ENCODE measurements at regions not wholly inside any gene's neighbourhood (a gene's known extent, or its start where the extent isn't known, plus 50 kb on each side); places are given as distances from the start of the nearest gene placed in this dataset.
"Not testable (repeated sequence)": the region's sequence is repeated elsewhere in the genome, so short reads cannot be mapped to it uniquely, and the experiment has no call there.

DNA sequence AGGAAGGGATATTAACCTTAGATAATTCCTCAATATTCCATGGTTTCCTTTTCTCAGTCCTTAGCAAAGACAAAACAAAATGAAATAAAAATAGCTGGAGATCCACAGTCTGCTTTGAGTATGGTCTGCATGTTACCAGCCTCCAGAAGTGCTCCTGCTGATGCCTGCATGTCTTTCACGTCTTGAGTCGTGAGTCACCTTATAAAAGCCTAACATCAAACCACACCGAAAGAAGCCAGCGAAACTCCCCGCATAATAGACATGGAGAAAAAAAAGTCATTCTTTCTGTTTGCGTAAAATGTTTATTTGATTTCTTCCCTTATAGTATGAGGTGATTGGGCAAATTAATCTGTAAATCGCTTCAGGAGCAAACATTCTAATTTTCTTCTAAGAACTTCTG lies 380.5 kb downstream of the SLCO4C1 start:
- no peak for DNase-seq

DNA sequence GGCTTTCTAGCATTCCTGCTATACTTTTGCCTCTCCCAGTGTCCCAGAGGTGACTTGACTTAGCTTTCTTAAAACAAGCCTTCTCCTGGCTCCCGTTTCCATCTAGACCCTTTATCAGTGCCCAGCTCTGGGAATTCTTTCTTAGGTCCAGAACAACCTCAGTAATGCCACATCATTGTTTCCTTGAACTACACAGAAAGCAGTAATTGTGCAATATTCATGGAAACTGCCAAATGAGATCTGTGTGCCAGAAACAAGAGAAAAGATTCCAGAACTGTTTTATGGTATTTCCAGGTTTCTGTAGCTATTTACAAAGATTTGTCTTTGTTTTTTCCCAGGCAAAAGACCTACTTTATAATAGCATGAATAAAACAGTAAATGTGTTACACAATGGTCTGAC lies 391.3 kb downstream of the SLCO4C1 start:
- no peak for DNase-seq

DNA sequence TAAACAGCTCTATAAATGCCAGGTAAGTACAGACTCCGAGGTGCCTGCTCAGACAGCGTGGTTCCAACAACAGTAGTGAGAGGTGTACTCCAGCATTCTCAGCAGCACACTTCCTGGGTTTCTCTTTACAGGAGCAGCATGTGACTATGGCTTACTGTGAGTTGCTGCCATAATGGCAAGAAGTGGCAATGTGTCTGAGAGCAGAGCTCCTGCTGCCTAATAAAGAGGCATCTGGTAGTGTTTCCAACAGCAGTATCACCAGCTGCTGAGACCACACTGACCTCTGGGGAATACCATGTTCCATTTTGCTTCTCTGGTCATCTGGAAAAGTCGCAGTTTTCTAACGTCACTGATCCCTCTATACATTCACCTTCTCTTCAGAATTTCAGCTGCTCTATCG lies 398.2 kb downstream of the SLCO4C1 start:
- DNase-seq: peak; percentile 7

DNA sequence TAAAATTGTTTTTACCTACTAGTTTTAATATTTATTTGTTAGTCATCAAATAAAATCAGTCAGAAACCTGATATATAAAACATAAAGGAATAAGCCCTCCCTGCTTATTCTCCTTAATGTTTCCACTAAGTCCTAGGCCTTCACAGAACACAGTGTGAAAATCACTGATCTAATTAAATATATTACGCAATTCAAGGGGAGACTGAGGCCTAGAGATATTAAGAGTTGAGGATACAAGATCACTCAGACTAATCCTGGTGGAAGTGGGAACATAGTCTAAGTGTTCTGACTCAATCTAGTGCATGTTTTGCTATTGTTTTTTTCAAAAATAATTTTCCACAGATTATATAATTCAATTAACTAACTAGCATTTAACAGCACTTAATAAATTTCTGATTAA lies 401.1 kb downstream of the SLCO4C1 start:
- no peak for DNase-seq

DNA sequence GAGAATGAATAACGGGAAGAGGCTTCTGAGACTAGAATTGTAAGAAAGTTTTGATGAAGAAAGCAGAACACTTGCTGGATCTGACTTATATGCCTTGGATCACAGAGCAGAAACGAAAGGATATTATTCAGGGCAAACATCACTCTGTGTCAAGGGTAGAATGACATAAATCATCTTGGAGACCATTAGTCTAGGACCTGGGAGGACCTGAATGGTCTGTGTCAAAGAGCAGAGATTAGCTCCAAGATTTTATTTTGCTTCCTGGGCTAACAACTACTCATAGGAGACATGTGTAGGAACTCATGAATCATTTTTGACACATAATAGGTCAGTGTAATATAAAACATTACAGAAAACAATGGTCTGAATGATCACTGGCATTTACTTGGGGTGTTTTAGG lies 417.9 kb downstream of the SLCO4C1 start:
- DNase-seq: no peak

DNA sequence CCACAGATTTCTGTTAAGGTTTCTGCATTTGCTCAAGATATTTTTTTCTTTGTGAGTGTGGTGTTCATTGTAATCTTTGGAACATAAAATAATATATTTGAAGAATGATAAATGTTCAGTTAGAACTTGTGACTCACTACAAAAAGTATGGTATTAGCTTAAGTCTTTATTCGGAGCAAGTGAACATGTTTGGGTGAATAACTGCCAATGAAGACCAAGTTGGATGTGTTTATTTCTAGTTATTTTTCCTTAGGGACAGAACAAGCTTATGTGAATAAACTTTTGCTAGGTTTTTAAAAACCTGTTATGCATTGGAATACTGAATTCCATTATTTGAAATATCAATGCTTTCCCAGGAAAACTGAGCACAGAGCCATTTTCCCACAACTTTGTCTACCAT lies 418.6 kb downstream of the SLCO4C1 start:
- no peak for DNase-seq

DNA sequence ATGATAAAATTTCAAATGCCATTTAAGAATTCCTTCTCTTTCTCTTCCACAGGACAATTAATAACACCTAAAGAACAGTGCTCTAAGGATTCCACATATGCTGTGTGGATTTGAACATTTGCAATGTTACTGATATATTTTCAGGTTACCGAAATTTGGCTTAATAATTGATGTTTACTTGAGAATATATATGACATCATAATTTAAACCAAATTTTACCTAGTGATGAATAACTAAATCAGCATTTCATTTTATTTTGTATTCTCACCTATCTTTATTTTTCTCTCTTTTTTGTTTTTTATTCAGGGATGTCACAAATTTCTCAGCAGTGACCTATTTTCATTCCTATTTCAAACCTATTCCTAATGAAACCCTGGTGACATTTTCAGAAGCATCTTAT lies 429.6 kb downstream of the SLCO4C1 start:
- DNase-seq: no peak

DNA sequence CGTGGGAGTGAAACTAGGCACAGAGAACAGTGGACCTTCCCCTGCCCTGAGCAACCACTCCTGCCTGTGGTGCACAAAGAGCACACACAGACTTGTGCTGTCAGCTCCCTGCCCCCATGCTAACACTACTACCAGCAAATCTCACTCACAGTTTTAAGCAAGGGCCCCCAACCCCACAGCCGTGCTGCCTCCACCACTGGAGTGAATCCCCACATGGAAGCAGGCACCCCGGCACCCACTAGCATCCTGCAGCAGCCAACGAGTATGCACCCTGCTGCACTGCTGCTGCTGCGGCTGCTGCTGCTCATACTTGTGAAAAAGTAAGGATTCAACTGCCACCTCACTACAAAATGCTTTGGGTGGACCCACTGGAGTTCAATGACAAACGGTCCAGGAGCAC lies 435.5 kb downstream of the SLCO4C1 start:
- no peak for DNase-seq

DNA sequence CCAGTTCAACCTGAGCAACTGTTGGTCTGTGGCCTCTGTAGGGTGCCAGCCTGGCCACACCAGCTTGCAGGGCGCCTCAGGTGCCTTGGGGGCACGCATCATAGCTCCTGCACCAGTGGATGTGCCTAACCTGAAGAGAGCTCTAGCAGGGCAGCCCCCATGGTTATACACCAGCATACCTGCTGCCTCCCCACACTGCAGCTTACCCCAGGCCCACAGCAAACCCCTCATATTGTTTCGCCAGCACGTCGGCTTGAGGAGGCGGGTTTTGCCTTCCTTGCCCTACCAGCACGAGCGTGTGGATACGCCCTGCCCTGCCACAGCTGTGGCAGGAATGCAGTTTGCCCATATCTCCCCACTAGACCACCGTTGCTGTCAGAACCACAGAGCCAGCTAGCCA lies 435.9 kb downstream of the SLCO4C1 start:
- no peak for DNase-seq

DNA sequence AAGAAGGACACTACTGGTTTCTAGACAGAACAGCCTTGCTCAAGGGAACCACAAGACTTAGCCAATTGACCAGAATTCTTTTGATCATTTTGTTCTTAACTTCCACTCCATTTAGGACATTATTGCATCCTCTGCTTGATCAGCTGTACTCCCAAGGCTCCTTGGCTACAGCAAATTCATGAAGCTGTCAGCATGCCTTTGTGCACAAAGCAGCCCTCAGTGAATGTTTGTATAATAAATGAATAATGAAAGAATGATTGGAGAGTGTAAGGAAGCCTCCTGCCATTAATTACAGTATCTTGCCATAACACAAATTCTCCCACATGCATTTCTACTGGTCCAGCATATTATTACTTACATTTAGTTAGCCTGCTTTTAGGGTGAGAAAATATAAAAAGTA lies 449.6 kb downstream of the SLCO4C1 start:
- no peak for DNase-seq

DNA sequence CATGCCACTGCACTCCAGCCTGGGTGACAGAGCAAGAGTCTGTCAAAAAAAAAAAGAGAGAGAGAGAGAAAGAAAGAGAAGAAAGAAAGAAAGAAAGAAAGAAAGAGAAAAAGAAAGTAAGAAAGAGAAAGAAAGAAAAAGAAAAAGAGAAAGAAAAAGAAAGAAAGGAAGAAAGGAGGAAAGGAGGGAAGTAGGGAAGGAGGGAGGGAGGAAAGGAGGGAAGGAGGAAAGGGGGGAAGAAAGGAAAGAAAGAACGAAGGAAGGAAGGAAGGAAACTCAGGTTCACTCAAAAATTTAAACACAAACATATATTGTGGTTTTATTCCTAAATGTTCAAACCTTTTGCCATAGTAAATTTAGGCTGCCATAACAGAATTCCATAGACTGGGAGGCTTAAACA lies 453.0 kb downstream of the SLCO4C1 start:
- DNase-seq: no peak

DNA sequence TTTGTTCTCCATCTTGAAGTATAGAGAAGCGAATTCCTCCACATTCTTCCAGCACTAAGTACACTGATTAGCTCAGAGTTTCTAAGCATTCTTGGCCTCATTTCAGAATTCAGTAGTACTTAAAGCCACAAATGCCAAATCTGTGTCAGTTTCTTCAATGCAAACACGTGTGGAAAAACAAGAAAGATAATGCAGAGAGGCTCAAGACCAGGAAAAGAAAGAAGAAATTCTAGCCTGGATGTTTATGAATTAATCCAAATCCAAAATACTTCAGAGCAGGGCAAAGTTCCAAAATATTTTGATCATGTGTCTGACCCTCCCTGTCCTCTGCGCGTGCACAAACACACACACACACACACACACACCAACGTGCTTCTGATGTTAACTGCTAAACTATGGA lies 457.6 kb downstream of the SLCO4C1 start:
- DNase-seq: no peak

DNA sequence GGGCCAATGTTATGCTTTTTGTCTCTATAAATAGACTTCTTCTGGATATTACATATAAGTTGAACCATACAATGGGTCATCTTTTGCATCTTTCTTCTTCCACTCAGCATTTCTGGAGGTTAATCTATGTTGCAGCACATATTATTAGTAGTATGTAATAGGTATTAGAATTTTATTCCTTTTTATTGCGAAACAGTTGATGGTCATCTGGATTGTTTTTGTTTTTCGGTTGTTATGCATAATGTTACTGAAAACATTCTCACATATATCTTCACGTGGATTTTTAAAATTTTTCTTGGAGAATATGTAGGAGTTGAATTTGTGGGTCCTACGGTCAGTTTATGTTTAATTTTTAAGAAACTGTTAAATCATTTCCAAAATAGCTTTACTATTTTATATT lies 466.8 kb downstream of the SLCO4C1 start:
- DNase-seq: no peak

DNA sequence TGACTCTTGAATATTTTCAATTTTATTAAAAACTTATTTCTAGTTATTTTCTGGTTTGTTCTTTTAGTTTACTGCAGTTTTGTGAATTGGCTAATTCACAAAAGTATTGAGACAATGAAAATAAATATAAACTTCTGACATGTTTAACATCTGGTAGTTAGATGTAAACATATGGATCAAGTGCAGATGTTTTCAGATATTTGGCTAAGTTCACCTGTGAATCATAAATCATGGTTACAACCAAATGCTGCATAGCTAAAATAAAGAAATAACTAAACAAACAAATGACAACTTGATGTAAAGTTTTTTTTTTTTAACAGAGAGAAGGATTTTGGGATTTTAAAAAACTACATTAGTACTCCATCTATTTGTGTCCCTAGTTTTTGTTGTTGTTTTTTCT lies 484.6 kb downstream of the SLCO4C1 start:
- DNase-seq: no peak

DNA sequence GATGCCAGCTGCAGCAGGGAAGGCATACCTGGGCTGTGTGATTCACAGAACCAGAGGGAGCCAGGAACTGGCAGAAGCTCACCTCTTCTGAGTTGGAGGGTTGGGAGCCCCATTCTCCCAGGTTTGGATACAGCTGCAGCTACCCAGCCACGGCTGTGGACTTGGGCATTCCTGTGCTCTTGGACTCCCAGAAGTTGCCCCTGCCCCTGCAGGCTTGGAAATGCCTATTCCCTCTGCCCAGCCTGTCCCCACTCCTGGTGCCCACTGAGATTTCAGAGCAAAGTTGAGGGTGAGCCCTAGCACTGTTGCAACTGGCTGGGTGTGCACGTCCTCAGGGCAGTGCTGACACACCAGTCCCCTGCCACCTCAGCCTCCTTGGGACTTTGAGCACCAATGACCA lies 489.7 kb downstream of the SLCO4C1 start:
- DNase-seq: no peak

DNA sequence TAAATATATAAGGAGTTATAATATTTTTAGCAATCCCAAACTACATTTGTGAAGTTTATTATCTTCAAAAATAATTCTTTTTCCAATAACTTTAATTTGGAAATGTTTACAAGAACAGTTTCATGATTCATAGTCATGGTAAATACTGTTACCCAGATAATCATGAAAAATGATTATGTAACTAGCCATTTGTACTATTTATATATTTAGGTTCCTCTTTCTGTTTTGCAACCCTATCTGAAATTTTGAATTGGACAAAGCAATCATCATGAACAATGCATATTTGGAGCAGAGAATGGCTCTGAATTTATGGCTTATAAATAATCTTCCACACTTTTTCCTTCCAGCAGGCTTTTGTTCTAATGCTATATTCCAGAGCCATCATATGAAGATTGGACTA lies 499.7 kb downstream of the SLCO4C1 start:
- DNase-seq: no peak

DNA sequence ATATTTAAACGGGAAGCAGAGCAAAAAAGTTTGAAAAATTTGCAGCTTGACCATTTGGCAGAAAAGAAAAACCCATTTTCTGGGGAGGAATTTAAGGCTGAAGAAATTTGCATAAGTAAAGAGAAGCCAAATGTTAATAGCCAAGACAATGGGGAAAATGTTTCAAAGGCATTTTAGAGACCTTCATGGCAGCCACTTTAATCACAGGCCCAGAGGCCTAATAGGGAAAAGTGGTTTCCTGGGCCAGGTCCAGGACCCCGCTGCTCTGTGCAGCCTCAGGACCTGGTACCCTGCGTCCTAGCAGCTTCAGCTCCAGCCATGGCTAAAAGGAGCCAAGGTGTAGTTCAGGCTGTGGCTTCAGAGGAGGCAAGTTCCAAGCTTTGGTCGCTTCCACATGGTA lies 507.3 kb downstream of the SLCO4C1 start:
- DNase-seq: no peak

DNA sequence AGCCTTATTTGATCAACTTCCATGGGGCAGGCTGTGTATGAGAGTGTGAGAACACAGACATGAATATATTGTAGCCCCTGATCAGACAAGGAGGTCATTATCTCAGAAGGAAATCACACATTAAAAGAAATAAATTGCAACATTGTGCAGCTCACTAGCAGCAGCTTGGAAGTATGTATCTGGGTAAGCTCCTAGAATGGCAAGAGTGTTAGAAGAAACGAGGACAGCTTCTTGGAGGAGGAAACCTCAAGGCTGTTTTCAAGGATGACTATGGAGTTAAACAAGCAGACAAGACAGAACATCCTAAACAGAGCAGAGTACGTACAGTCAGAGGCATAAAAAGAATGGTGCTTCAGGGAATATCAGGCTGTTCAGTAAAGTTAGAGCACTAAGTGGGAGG lies 511.0 kb downstream of the SLCO4C1 start:
- no peak for DNase-seq

DNA sequence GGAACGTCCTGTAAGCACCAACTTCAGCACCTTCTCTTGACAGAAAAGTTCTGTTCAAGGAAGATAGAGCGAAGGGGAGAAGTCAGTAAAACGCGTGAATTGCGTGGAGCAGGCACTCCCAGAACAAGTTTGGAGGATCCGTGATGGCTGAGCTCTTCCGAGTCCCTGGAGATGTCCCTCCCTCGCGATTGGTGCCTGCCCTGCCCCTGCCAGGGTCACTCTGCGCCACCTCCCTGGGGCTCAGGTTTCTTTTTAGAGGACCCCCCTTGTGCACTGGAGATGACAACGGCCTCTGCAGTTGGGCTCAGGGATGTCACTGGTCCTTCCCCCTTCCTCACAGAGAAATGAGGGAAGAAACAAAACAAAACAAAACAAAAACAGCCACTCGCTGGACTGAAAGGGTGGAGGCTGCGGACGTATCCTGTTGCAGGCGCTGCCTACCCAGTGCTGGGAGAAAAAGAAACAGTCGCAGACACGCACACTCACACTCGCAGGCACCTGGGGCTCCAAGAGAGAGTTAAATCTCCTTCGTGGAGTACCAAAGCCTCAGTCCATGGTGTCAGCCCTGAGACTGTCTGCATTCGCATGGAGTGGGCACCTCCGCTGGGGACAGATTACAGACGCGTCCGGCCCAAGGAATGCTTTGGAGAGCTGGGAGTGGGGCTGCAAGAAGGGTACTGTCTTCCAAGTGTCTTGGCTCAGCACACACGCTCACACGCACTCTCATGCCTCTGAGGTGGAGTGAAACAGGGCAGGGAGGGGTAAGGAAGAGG lies 512.7 kb downstream of the SLCO4C1 start:
- no peak for DNase-seq

DNA sequence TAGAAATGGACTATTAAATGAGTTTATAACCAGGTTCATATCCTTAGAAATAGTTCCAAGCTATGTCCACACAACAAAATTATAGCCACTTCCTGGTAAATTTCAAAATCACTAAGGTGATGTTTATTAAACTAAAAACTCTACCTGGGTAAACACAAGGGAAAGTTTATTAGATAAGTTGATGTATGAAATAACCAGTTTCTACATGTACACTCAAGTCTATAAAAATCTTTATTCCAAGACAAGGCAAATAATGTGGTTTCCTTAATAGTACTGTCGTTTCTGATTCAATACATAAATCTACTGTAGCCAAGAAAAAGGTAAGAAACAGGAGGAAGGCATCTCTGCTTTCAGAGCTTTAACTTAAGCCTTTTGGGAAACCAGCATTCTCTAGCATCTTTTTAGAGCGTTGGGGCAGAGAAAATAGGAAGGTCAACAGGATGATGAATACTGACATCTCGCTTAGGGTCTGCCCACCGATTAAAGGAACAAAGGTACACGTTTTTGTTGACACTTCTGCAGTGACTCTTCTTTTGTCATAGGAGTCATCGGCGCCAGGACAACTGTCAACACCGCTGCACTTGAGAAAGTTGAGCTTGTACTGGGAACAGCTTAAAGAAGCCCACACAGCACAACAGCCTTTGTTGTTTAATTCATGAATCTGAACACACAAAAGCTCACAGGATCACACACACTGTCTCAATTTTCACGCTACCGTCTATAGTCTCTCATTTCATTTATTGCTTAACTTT lies 513.6 kb downstream of the SLCO4C1 start:
- no peak for DNase-seq

DNA sequence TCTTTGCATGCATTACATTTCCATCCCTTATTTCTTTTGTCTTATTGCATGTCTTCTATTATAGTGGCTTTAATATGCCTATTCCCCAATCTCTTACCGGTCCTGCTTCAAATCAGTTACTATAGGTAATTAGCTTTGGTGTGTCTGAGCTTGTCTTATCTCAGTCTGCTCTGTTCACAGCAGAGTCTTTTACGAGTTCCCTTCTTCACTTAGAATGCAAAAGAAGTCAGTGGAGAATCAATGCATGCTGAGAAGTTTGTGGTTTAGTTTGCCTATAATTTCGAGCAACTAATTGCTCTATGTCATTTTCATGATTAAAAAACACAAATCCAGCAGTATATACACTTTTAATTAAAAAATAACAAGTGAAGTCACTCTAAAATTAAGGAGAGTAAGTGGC lies 545.0 kb downstream of the SLCO4C1 start:
- no peak for DNase-seq

DNA sequence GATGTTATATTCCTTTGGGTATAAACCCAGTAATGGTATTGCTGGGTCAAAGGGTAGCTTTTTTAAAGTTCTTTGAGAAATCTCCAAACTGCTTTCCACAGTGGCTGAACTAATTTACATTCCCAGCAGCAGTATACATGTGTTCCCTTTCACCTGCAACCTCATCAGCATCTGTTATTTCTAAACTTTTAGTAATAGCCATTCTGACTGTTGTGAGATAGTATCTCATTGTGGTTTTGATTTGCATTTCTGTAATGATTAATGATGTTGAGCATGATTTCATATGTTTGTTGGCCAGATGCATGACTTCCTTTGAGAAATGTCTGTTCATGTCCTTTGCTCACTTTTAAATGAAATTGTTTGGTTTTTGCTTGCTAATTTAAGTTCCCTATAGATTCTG lies 553.1 kb downstream of the SLCO4C1 start:
- DNase-seq: not testable (repeated sequence)

DNA sequence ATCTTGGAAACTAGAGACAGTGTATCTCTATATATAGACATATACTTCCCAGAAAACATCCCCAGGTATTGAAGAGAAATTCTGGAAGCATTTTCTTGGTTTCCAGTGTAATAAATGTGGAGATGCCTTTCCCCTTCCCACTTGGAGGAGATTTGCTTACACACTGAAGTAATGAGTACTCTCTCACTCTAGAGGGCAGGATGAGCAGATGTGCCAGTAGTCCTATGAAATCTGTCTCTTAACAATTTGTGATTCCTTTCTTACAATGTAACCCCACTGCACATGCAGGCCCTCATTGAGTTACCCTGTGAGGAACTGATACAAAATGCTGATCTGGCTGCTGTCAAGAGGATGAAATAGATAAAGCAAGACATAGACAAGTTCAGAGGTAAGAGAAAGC lies 567.2 kb downstream of the SLCO4C1 start:
- DNase-seq: no peak

DNA sequence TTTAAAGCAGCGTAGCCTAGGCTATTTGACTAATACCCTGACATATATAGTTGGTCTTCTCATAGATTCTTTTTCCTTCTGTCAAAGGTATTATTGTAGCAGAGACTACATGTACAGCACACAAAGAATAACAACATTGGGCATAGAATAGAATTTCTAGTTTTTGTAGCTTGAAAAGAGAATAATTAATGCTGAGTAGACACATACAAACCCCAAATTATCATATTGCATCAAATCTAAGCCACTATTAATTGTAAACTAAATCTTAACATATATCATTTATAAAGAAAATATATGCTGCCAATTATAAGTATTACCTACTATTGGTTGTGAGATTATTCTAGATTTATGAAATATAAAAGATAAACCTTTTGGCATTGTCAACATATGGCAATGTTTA lies 574.5 kb downstream of the SLCO4C1 start:
- no peak for DNase-seq

DNA sequence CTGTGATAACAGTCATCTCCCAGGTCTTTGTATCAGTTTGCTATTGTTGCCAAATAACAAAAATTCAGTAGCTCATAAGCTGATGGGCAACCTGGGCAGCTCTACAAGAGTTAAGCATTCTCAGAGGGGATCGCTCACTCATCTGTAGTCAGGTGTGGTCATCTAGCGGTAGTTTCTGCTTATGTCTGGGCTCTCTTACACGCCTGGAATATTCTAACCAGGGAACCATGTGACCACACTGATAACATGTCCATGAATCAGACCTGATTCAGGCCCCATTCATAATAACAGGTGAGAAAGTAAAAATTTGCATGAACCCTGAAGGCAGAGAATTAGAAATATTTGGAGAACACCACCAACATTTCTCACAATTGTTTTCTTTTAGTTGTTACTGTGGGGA lies 576.1 kb downstream of the SLCO4C1 start:
- no peak for DNase-seq
